ENCODE measurements at regions not wholly inside any gene's neighbourhood (a gene's known extent, or its start where the extent isn't known, plus 50 kb on each side); places are given as distances from the start of the nearest gene placed in this dataset.

DNA sequence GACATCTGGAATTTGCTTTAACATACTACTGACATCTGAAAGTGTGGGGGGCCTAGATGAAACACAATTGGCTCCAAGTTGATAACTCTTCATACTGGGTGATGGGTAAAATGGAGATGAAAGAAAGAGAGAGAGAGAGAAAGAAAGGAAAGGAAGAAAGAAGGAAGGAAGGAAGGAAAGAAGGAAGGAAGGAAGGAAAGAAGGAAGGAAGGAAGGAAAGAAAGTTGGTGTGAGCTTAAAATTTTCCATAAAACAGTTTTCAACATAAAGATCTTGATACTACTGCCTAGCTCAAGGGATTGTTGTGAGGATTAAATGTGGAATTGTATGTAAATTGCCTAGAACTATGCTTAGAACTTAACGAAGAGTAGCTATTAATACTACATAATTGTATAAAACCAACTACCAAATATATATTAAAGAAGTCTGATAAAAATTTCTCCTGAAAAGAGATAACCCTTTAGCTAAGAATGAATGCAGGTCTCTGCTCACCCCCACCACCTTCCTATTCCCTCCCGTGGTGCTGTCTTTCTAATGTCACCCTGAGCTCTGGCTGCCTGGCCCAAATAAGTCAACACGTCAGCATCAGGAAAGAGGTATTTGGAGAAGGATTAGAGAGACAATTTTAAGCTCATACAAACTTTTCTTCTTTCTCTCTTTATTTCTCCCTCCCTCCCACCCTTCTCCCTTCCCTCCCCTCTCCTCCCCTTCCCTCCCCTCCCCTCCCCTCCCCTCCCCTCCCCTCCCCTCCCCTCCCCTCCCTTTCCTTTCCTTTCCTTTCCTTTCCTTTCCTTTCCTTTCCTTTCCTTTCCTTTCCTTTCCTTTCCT, 89.3 kb upstream of the SGIP1 start:
- TF ChIP-seq, protein P1, sequence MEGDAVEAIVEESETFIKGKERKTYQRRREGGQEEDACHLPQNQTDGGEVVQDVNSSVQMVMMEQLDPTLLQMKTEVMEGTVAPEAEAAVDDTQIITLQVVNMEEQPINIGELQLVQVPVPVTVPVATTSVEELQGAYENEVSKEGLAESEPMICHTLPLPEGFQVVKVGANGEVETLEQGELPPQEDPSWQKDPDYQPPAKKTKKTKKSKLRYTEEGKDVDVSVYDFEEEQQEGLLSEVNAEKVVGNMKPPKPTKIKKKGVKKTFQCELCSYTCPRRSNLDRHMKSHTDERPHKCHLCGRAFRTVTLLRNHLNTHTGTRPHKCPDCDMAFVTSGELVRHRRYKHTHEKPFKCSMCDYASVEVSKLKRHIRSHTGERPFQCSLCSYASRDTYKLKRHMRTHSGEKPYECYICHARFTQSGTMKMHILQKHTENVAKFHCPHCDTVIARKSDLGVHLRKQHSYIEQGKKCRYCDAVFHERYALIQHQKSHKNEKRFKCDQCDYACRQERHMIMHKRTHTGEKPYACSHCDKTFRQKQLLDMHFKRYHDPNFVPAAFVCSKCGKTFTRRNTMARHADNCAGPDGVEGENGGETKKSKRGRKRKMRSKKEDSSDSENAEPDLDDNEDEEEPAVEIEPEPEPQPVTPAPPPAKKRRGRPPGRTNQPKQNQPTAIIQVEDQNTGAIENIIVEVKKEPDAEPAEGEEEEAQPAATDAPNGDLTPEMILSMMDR (IDR thresholded peaks at IDR 0.05; ENCODE audit: low read length) = no peak
- no peak for TF ChIP-seq EZH2 (IDR thresholded peaks at IDR 0.05; ENCODE audit: borderline replicate concordance, low read length)

Measured in OCI-LY1 (cell line).